NCI-H2171 treated with DMSO at 0.1 percent for 48 hours (cell line): ENCODE measurements at regions not wholly inside any gene's neighbourhood (a gene's known extent, or its start where the extent isn't known, plus 50 kb on each side); places are given as distances from the start of the nearest gene placed in this dataset.
"Not testable (repeated sequence)": the region's sequence is repeated elsewhere in the genome, so short reads cannot be mapped to it uniquely, and the experiment has no call there.

Source experiments
- DNase-seq: peaks from one replicate; lab custom pipeline; 2025; lab: John Stamatoyannopoulos, UW

DNA sequence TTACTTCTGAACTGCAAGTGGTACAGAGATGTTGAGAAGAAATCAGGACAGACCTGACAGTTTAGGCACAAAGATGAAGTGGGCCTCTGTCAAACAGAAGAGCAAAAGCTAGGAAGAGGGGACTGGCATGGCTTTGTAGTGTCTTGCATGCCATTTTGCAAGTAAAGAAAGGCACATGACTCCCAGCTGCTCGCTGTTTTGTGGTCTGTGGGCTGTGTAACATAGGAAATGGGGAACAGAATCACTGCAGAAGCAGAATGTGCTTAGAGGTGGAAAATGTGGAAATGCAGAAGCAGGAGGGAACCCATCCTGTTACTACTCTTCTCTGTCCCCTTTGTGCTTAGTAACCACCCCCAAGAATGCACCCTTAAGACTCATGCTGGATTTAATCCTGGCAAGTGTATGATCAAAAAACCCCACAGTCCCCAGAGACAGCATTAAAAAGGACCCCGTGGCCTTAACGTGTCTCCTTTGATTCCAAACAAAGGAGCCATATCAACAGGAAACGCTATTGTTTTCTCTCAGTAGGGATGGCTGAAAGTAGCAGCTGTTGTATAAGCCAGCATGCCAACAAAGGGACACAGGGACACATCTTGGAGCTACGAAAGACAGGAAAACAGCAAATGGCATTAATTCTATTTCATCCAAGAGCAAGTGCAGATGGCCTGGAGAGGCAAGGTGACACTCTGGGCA lies 177.6 kb upstream of the GLRA2 start:
- DNase-seq = no peak

DNA sequence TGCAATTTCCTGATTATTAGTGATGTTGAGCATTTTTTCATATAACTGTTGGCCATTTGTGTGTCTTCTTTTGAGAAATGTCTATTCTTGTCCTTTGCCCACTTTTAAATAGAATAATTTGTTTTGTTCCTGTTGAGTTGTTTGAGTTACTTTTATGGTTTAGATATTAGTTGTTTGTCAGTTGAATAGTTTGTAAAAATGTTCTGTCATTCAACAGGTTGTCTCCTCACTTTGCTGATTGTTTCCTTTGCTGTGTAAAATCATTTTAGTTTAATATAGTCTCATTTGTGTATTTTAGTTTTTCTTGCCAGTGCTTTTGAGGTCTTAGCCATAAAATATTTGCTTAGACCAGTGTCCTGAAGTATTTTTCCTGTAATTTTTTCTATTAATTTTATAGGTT lies 181.8 kb upstream of the GLRA2 start:
- no peak for DNase-seq

DNA sequence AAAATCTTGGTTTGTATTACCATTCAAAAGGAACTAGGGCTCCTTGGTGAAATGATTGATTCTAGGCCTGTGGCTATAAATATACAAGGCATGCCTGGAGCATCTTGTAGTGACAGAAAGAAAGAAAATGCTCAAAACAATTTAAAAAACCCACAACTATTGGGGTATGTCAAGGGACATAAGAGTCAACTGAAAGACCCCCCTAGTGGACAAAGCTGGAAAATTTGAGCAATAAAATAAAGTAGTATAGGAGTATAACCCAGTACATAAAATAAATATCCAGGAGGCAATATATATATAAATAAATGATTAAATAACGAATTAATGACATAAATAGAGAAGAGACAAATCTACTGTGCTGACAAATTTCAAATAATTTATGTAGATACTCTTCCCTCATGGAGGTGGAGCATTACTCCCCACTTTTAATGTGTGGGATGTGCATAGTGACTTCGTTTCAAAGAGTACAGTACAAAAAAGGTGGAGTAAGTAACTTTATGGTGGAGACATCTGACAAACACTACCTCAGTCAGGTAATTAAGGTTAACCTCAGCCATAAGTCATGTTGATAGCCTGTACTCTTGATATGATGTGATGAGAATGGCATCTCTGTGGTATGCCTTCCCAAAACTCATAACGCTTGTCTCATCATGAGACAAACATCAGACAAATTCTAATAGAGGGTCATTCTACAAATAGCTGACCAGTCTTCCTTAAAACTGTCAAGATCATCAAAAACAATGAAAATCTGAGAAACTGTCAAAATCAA lies 185.0 kb upstream of the GLRA2 start:
- DNase-seq = no peak

- no peak for DNase-seq
Measured at GRCh38 chrX:14309431-14309830, 219.9 kb upstream of the GLRA2 start.

- DNase-seq = not testable (repeated sequence)
Measured at GRCh38 chrX:14308976-14309375, 220.4 kb upstream of the GLRA2 start.

GRCh38 chrX:14303891-14304290 lies 225.4 kb upstream of the GLRA2 start:
- no peak for DNase-seq

- not testable (repeated sequence) for DNase-seq
Measured at GRCh38 chrX:14302561-14302960, 226.8 kb upstream of the GLRA2 start.

GRCh38 chrX:14300376-14300775 lies 229.0 kb upstream of the GLRA2 start:
- DNase-seq = no peak

DNA sequence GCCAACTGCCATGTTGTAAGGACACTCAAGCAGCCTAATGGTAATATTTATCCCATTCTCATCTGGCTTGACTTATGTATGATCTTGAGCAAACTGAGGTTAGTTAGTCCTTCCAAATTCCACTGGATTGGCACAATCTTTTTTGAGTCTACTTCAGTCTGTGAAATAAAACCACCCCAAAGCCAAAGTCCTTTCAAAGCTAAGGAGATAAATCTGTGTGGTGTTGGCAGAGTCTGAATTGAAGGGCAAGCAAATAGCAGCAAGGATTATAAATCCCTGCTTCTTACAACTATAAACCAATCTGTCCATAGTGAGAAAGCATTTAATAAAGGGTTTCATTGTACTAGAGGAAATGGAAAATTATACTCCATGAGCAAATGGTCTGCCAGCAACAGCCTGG lies 233.9 kb upstream of the GLRA2 start:
- DNase-seq = no peak

DNA sequence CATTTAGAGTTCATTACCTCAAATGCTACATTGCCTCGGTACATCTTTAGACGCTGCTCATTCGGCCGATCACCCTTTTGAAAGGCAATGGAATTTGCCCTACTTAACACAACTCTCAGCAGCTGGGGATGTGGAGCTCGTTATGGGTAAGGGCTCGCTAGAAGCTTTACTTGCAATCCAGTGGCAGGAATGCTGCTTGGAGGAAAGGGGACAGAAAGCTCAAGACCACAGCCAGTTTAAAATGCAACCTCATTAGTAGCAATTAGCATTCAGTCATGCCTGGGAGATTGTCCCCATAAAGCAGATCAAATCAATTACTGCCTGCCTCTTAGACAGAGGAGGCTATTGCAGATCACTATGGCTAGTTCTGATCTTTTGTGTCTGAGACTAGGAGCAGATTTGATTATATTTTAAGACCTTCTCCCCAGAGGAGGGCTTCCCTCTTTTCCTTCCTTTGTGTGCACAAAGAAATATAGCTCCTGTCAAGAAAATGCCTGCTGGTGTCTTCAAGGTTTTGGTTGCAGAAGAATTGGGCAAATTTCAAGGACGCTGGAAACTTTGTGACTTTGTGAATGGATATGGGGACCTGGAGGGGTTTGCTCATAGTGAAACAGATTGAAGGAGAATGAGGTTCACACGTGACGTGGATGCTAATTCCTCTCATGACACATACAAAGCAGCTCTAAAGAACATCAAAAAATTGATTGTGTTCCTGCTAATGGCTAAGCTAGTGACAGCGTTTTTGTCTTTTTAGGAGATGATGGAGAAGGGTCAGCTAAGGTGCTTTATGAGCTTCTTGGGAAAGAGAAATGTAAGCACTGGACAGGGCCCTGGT lies 237.5 kb upstream of the GLRA2 start:
- no peak for DNase-seq

GRCh38 chrX:14290335-14290734 lies 239.0 kb upstream of the GLRA2 start:
- no peak for DNase-seq

- DNase-seq = no peak
Measured at GRCh38 chrX:14274691-14275090, 245.0 kb upstream of the GEMIN8 start.

DNA sequence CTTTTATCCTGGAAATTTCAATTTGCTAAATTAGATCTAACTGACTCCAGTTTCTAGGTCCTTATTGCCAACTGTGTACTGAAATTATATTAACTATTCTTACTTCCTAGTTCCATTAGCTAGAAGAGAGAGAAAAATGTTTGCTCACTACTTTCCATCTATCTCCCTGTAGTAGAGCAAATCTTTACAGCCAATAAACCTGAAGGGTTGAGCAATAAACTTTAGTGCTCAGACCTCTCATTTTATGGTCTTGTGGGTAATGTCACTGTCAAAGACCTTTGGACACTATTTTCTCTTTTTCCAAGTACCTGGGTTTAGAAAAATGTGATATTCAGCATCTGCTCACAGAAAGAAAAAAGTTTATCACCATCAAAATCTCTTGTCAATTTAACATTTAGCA lies 237.5 kb upstream of the GEMIN8 start:
- no peak for DNase-seq

GRCh38 chrX:14266705-14267104 lies 237.0 kb upstream of the GEMIN8 start:
- no peak for DNase-seq

DNA sequence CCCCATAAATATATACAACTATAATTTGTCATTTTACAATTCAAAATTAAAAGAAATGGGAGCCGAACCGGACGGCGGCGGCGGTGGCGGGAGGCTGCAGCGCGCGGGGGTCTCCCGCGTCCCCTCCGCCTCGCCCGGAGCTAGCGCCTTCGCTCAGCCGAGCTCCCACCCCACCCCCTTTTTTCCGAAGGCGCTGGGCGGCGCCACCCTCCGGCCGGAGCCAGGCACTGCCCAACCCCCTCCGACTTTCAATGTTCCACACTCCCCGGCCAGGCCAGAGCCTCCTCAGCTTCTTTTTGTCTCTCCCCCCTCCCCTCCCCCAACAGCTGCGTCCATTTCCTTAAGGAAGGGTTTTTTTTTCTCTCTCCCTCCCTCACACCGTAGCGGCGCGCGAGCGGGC lies 214.1 kb upstream of the GEMIN8 start:
- no peak for DNase-seq

DNA sequence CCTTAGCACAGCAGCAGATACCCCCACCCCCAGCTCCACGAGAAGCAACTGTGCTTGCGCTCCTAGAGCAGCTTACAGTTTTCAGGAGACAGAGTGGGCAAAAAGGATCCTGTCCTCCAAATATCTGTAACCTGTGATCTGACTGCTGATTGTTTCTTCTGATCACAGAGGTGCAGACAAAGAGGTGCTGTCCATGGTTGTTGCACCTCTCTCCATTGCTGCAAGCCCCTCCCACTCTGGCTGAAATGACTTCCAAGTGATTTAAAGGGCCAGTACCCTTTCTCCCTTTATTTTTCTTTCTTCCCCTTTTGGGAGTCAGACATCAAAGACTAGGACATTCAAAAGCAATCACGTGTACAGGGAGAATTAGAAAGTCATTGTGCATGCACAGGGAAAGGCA lies 205.3 kb upstream of the GEMIN8 start:
- DNase-seq = no peak

DNA sequence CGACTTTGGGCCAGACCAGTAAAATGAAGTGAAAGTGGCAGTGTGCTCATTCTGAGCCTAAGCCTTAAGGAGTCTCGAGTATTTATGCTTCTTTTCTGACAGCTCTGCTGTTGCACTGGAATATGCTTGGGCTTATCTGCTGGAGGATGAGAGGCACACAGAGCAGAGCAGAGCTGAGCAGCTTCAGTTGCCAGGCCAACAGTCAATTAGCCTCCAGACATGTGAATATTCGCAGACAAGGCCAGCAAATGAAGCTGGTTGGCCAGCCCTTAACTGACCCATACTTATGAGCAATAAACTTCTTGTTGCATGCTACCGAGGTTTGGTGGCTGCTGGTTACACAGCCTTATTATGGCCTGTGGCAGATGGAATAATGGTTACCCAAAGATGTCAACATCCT lies 203.0 kb upstream of the GEMIN8 start:
- no peak for DNase-seq

DNA sequence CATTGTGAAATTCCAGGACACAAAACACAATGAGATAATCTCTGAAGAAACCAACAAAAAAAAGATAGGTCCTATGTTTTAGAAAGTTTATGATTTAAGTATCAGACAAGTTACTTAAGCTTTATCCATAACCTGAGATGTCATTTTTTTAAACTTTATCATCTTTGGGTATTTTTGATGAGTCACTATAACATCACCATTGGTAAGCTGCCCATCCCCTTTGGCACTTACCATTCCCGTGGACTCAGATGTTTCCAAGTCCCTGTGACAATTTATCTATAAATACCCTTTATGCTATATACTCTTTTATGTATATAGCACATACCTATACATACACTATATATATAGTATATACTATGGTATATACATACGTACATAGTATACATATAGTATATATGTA lies 198.9 kb upstream of the GEMIN8 start:
- no peak for DNase-seq

DNA sequence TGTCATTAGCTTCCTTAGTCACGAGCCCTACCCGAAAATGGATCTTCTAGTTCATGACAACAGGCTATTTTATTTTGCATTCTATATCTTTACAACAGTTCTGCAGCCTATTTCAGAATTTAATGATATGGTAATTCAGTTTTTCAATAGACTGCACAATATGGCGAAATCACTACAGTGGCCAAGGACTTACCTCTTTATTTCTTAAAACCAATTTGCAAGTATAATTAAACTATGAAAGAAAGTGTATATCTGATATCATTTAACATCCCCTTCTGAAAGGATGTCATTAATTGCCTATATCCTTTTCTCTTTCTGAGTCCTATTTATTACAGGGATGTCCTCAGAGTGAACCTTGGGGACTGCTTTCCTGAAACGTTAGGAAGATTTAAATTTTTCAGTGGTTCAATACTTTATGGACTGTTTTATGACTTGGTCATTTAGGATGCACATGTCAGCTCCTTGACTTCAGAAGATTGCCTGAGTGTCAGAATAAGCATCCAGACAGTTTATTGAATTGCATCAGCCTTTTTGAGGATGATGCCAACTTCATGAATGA lies 190.8 kb upstream of the GEMIN8 start:
- no peak for DNase-seq

- DNase-seq = no peak
Measured at GRCh38 chrX:14209034-14209433, 179.3 kb upstream of the GEMIN8 start.

GRCh38 chrX:14194711-14195110 lies 165.0 kb upstream of the GEMIN8 start:
- DNase-seq = no peak

- DNase-seq = no peak
Measured at GRCh38 chrX:14193547-14193946, 163.9 kb upstream of the GEMIN8 start.

DNA sequence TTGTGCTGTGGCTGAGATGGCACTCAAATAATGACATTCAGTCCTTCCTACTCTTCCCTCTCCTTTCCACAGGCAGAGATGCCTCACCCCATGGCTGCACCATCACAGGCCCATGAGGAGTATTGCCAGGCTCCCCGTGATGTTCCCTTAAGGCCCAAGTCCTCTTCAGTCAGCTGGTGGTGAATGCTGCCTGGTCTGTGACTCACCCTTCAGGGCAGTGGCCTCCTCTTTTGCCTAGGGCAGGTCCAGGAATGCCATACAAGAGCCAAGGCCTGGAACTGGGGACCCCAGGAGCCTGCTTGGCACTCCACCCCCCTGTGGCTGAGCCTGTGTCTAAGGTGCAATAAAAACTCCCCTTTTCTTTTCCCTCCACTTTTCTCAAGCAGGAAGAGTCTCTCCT lies 144.2 kb upstream of the GEMIN8 start:
- no peak for DNase-seq
